ENCODE measurements at regions not wholly inside any gene's neighbourhood (a gene's known extent, or its start where the extent isn't known, plus 50 kb on each side); places are given as distances from the start of the nearest gene placed in this dataset.

- no peak for TF ChIP-seq ZNF274 (IDR thresholded peaks at IDR 0.05; ENCODE audit: low read depth, low read length)
- no peak for TF ChIP-seq YY1 (IDR thresholded peaks at IDR 0.05; ENCODE audit: insufficient read depth, insufficient read length)
Measured at GRCh38 chr19:32256341-32256975, 89.0 kb upstream of the ZNF507 start.
